GM23338 (cell line): ENCODE measurements at regions not wholly inside any gene's neighbourhood (a gene's known extent, or its start where the extent isn't known, plus 50 kb on each side); places are given as distances from the start of the nearest gene placed in this dataset.

Experiments
- ATAC-seq: fragments of 200-7000 bp; cut with Tn5 transposase; 3 replicates; pipeline ENCODE4 v1.9.1; 2020
- DNase-seq: peaks from one replicate; pipeline ENCODE4 v3.0.0-alpha.2; 2015; ENCODE audit warnings: low spot score
- H2AFZ ChIP-seq: fragments of 200-600 bp; sonication (generic); 2 replicates; pipeline ENCODE4 v1.8.0; 2016; ENCODE audit warnings: antibody characterized with exemption, mild to moderate bottlenecking, moderate library complexity
- H3F3A ChIP-seq: fragments of 200-600 bp; sonication (generic); replicated peaks from 2 replicates; pipeline ENCODE4 v1.8.0; 2017; ENCODE audit warnings: antibody characterized with exemption, mixed run types, low read depth
- H3K27ac ChIP-seq: fragments of 200-600 bp; sonication (generic); 2 replicates; pipeline ENCODE4 v1.6.1; 2016; ENCODE audit warnings: low read depth
- H3K27me3 ChIP-seq: fragments of 200-600 bp; sonication (generic); 2 replicates; pipeline ENCODE4 v1.8.0; 2016; ENCODE audit warnings: mild to moderate bottlenecking, mixed run types, moderate library complexity; ENCODE audit not compliant: insufficient read depth
- H3K36me3 ChIP-seq: fragments of 200-600 bp; sonication (generic); 2 replicates; pipeline ENCODE4 v1.8.0; 2016; ENCODE audit warnings: mild to moderate bottlenecking; ENCODE audit not compliant: insufficient read depth
- H3K4me1 ChIP-seq: fragments of 200-600 bp; sonication (generic); 2 replicates; pipeline ENCODE4 v1.8.0; 2016; ENCODE audit warnings: mild to moderate bottlenecking, moderate library complexity; ENCODE audit not compliant: insufficient read depth
- H3K4me2 ChIP-seq: fragments of 200-600 bp; sonication (generic); 2 replicates; pipeline ENCODE4 v1.7.1; 2017; ENCODE audit warnings: mixed run types
- H3K4me3 ChIP-seq: fragments of 200-600 bp; sonication (generic); 2 replicates; pipeline ENCODE4 v1.6.1; 2016; ENCODE audit warnings: mixed run types
- H3K79me2 ChIP-seq: fragments of 200-600 bp; sonication (generic); replicated peaks from 2 replicates; pipeline ENCODE4 v1.8.0; 2017; ENCODE audit warnings: mild to moderate bottlenecking; ENCODE audit not compliant: insufficient read depth
- H3K9me2 ChIP-seq: fragments of 200-600 bp; sonication (generic); 2 replicates; pipeline ENCODE4 v1.8.0; 2017; ENCODE audit not compliant: insufficient read depth
- H4K20me1 ChIP-seq: fragments of 200-600 bp; sonication (generic); replicated peaks from 2 replicates; pipeline ENCODE4 v1.8.0; 2017; ENCODE audit warnings: mild to moderate bottlenecking; ENCODE audit not compliant: insufficient read depth
- H3K27ac Mint-ChIP-seq: 2 replicates; pipeline ENCODE4 v1.8.0; 2020; ENCODE audit warnings: inconsistent platforms, mild to moderate bottlenecking, moderate library complexity, mixed read lengths
- H3K27me3 Mint-ChIP-seq: 3 replicates; pipeline ENCODE4 v1.8.0; 2022; ENCODE audit warnings: low read depth, mild to moderate bottlenecking, moderate library complexity, mixed read lengths, inconsistent platforms; ENCODE audit not compliant: insufficient read depth, poor library complexity
- H3K36me3 Mint-ChIP-seq: 3 replicates; pipeline ENCODE4 v1.8.0; 2021; ENCODE audit warnings: low read depth, mild to moderate bottlenecking, inconsistent platforms, moderate library complexity, mixed read lengths
- H3K4me1 Mint-ChIP-seq: 3 replicates; pipeline ENCODE4 v1.8.0; 2020; ENCODE audit warnings: mild to moderate bottlenecking, inconsistent platforms, mixed read lengths
- H3K4me3 Mint-ChIP-seq: 3 replicates; pipeline ENCODE4 v1.8.0; 2021; ENCODE audit warnings: moderate library complexity, mild to moderate bottlenecking, inconsistent platforms, mixed read lengths
- H3K9me3 Mint-ChIP-seq: 3 replicates; pipeline ENCODE4 v1.8.0; 2020; ENCODE audit warnings: moderate library complexity, mild to moderate bottlenecking, inconsistent platforms, mixed read lengths
- CREB1 ChIP-seq: fragments of 250-450 bp; sonication (Bioruptor Pico); IDR thresholded peaks from 2 replicates; pipeline ENCODE4 v1.5.0; 2020; ENCODE audit warnings: low read depth, mild to moderate bottlenecking, moderate library complexity
- EZH2 ChIP-seq: fragments of 200-600 bp; sonication (generic); IDR thresholded peaks from one replicate; pipeline ENCODE4 v1.8.0; 2017; ENCODE audit warnings: antibody characterized with exemption, mild to moderate bottlenecking, low read depth; ENCODE audit not compliant: unreplicated experiment
- EZH2phosphoT487 ChIP-seq: fragments of 200-600 bp; sonication (generic); IDR thresholded peaks from one replicate; pipeline ENCODE4 v1.8.1; 2018; ENCODE audit warnings: antibody characterized with exemption; ENCODE audit not compliant: unreplicated experiment
- JUNB ChIP-seq: IDR thresholded peaks from one replicate; pipeline ENCODE4 v1.6.1; 2016; ENCODE audit warnings: antibody characterized with exemption; ENCODE audit not compliant: unreplicated experiment
- POLR2AphosphoS5 ChIP-seq: IDR thresholded peaks from 2 replicates; pipeline ENCODE4 v1.6.1; 2016; ENCODE audit warnings: antibody characterized with exemption, low read depth
- STAT1 ChIP-seq: IDR thresholded peaks from one replicate; pipeline ENCODE4 v1.6.1; 2016; ENCODE audit warnings: antibody characterized with exemption; ENCODE audit not compliant: unreplicated experiment
- ZNF114 ChIP-seq: fragments of 250-450 bp; sonication (Bioruptor Pico); IDR thresholded peaks from 2 replicates; pipeline ENCODE4 v1.5.0; 2020; ENCODE audit warnings: mild to moderate bottlenecking, moderate library complexity
- ZNF331 ChIP-seq: fragments of 250-450 bp; sonication (Bioruptor Pico); IDR thresholded peaks from 2 replicates; pipeline ENCODE4 v1.5.0; 2020; ENCODE audit warnings: low read depth, mild to moderate bottlenecking, moderate library complexity
- ZNF462 ChIP-seq: fragments of 250-450 bp; sonication (Bioruptor Pico); IDR thresholded peaks from 2 replicates; pipeline ENCODE4 v1.5.0; 2020; ENCODE audit warnings: mild to moderate bottlenecking, moderate library complexity
- TF ChIP-seq, protein P1 (sequence below), 2 experiments: fragments of 200-600 bp in 1 of 2; sonication (generic) in 1 of 2; conservative IDR thresholded peaks; 2 replicates each; pipeline versions ENCODE4 v1.5.1 to v1.6.1; 2016 to 2017; ENCODE audit warnings: antibody characterized with exemption in 2 of 2, low read depth in 2 of 2, mild to moderate bottlenecking in 2 of 2, moderate library complexity in 1 of 2

GRCh38 chr1:232467073-232467760 is 162.7 kb downstream of the SIPA1L2 start:
- ATAC-seq = peak; percentile 73
- TF ChIP-seq, protein P1, sequence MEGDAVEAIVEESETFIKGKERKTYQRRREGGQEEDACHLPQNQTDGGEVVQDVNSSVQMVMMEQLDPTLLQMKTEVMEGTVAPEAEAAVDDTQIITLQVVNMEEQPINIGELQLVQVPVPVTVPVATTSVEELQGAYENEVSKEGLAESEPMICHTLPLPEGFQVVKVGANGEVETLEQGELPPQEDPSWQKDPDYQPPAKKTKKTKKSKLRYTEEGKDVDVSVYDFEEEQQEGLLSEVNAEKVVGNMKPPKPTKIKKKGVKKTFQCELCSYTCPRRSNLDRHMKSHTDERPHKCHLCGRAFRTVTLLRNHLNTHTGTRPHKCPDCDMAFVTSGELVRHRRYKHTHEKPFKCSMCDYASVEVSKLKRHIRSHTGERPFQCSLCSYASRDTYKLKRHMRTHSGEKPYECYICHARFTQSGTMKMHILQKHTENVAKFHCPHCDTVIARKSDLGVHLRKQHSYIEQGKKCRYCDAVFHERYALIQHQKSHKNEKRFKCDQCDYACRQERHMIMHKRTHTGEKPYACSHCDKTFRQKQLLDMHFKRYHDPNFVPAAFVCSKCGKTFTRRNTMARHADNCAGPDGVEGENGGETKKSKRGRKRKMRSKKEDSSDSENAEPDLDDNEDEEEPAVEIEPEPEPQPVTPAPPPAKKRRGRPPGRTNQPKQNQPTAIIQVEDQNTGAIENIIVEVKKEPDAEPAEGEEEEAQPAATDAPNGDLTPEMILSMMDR (conservative IDR thresholded peaks at IDR 0.05; ENCODE audit: low read depth in 2 of 2) = peak in 1 of 2 experiments; percentile 34; a peak in 1 of 4 replicates
- no peak for TF ChIP-seq JUNB
- peak; percentile 36 for DNase-seq
- Histone ChIP-seq H2AFZ (no peak overlapping the region), H3K4me2 (no peak overlapping the region), H3K27ac (no peak overlapping the region), H3K27me3 (peaks cover 52% of the 10 kb centered on the region), H3K36me3 (no peaks in the 10 kb centered on the region), H3K9me2 (peaks cover 4% of the 10 kb centered on the region; the same call in 1 of the 2 replicates), H3F3A (no peaks in the 10 kb centered on the region), H3K4me3 (no peak overlapping the region), H4K20me1 (no peaks in the 10 kb centered on the region), H3K4me1 (peaks cover 16% of the 10 kb centered on the region), H3K79me2 (no peaks in the 10 kb centered on the region)
- Mint-ChIP-seq H3K4me1 (peaks cover 22% of the 10 kb centered on the region), H3K4me3 (no peak overlapping the region), H3K27me3 (peaks cover 20% of the 10 kb centered on the region), H3K27ac (no peak overlapping the region), H3K9me3 (no peaks in the 10 kb centered on the region), H3K36me3 (peaks cover 10% of the 10 kb centered on the region)

GRCh38 chr1:232464325-232464724 is 165.6 kb downstream of the SIPA1L2 start:
- Histone ChIP-seq H3K9me2 (peaks cover 4% of the 10 kb centered on the region; the same call in 1 of the 2 replicates), H4K20me1 (no peaks in the 10 kb centered on the region), H3K4me2 (no peak overlapping the region), H3K4me1 (peaks cover 6% of the 10 kb centered on the region; the same call in 1 of the 2 replicates), H3K27ac (no peak overlapping the region), H3F3A (no peaks in the 10 kb centered on the region), H3K27me3 (peaks cover 39% of the 10 kb centered on the region), H2AFZ (no peak overlapping the region), H3K36me3 (no peaks in the 10 kb centered on the region), H3K4me3 (no peak overlapping the region), H3K79me2 (no peaks in the 10 kb centered on the region)
- peaks cover 16% of the 10 kb centered on the region for H3K4me1 Mint-ChIP-seq
- H3K9me3 Mint-ChIP-seq = no peaks in the 10 kb centered on the region
- no peak for ATAC-seq
- TF ChIP-seq CREB1 (CRISPR knock-in tag) = no peak
- no peak for TF ChIP-seq POLR2AphosphoS5
- TF ChIP-seq ZNF114 (CRISPR knock-in tag) = no peak
- no peak for TF ChIP-seq EZH2phosphoT487
- no peak for TF ChIP-seq ZNF462
- TF ChIP-seq, protein P1 (conservative IDR thresholded peaks at IDR 0.05; ENCODE audit: low read depth in 2 of 2) = no peak
- TF ChIP-seq STAT1 = no peak
- no peak for TF ChIP-seq ZNF331 (CRISPR knock-in tag)
- TF ChIP-seq EZH2 = no peak
- TF ChIP-seq JUNB = no peak
- no peak for DNase-seq
- no peak overlapping the region for H3K4me3 Mint-ChIP-seq
- H3K27ac Mint-ChIP-seq = no peak overlapping the region
- H3K36me3 Mint-ChIP-seq = peaks cover 10% of the 10 kb centered on the region
- peaks cover 22% of the 10 kb centered on the region for H3K27me3 Mint-ChIP-seq
